ENCODE measurements at regions not wholly inside any gene's neighbourhood (a gene's known extent, or its start where the extent isn't known, plus 50 kb on each side); places are given as distances from the start of the nearest gene placed in this dataset.
"Not testable (repeated sequence)": the region's sequence is repeated elsewhere in the genome, so short reads cannot be mapped to it uniquely, and the experiment has no call there.

DNA sequence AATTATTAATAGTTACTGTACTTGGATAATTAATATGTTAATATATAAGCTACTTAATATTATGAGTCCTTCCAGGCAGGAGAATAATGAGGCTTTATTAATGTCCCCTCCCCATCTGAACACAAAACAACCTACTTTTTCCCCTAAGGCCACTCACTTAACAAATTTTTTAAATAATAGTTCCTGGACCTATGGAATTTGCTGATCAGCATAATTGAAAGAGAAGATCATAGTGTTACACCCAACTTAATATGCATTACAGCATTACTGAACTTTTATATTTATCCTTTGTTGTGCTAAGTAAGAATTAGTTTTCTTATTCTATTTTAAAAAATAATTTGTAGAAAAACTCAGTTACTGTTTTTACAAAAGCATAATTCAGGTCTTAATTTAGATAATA lies 1537.7 kb upstream of the GOT2 start:
- DNase-seq (ENCODE audit: low read depth in 2 of 2), result no peak

DNA sequence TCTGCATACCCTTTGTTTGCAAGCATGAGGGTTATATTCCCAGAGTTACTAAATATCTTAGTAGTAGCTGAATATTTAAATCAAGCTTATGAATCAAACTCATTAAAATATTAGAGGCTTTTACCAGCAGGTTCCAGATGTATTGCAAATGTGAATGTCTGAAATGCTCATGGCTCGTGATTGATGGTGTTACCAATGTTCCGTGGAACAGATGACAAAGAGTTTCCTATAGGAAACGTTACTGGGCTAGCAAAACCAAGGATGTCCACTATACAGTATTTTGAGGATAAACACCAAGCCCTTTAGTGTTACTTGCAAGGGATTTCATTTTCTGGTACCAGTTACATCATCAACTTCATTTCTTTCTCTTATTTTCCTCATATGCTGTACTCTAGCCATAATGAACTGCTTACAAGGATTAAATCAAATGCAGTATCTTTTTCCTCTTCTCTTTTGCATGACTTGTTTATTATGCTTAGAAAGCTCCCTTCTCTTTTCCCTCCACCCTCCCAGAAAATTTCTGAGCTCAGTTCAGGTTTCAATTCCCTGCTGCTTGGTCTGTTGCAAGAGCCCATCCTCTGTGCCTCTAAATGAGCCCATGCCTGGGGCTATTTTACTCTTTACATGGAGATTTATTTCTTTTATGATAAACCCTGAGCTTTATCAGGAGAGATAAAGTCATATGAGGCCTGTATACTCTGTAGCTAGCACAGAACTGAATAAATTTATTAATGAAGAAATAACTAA lies 1537.1 kb upstream of the GOT2 start:
- no peak for DNase-seq (ENCODE audit: low read depth in 2 of 2)

DNA sequence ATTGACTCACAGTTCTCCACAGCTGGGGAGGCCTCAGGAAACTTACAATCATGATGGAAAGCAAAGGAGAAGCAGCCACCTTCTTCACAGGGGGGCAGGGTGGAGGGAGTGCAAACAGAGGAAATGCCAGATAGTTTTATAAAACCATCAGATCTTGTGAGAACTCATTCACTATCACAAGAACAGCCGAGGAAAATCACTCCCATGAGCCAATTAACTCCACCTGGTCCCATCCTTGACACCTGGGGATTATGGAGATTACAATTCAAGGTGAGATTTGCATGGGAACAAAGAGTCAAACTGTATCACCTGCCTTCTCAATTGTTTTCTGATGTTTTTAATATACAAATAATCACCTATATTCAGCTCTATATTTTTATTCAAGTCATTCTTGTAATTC lies 1527.3 kb upstream of the GOT2 start:
- no peak for DNase-seq (ENCODE audit: low read depth in 2 of 2)

DNA sequence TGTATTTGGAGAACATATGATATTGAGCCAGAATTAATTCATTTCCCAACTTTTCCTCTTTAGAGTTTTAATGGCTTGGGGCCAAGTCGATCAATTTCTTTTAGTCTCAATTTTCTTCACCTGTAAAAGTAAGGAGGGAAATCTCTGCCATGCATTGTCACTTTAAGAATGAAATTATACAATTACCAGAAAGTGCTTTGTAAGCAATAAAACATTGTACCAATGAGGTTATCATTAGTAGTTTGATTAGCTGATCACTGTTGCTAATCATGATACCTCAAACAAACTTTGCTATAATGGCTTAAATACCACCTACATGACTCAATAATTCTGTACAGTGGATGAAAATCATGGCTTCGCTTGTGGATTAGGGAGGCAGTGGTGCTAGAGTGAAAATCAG lies 1525.8 kb upstream of the GOT2 start:
- no peak for DNase-seq (ENCODE audit: low read depth in 2 of 2)

DNA sequence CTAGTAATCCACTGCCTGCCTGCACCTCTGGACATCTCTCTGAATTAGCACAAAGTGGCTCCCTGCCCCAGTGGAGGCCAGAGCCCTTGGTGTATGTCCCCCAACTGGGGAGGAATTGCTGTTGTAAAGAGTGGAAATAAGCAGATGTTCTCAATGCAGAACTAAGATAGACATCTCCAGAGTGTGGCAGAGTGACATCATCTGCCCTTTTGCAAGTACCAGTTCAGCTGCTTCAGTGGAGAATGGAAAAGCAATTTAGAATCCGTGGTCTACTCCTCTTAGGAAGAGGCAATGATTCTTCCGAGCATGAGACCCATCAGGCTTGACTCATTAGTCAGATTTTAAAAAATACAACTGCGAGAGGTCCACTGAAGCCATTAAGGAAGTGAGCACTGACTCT lies 1512.0 kb upstream of the GOT2 start:
- DNase-seq (ENCODE audit: low read depth in 2 of 2), result no peak

DNA sequence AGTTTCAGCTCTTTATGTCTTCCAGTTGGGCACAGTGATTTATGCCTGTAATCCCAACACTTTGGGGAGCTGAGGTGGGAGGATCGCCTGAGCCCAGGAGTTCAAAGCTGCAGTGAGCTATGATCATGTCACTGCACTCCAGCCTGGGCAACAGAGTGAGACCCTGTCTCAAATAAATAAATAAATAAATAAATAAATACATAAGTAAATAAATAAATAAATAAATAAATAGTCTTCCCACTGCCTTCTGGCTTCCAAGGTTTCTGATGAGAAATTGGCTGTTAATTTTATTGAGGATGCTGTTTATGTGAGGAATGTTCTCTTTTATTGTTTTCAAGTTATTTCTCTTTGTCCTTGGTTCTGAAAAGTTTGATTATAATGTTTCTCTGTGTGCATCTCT lies 1507.6 kb upstream of the GOT2 start:
- DNase-seq (ENCODE audit: low read depth in 2 of 2), result no peak

DNA sequence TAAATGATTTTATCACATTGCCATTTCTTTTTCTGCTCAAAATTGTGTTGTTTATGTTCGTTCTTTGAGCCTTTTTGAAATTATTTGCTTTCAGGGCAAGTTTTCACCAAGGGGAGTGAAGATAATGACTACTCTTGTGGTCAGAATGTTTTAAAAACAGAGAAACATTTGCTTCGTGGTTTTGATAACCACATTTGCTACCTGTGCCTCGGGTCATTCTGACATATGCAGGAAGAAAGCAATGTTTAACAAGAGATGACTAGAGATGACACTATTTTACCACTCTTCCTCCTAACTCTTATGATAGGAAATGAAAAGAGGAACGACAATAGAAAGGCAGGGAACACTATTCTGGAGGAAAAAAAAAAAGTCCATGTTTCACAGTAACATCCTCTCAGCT lies 1496.5 kb upstream of the GOT2 start:
- DNase-seq (ENCODE audit: low read depth in 2 of 2), result no peak

DNA sequence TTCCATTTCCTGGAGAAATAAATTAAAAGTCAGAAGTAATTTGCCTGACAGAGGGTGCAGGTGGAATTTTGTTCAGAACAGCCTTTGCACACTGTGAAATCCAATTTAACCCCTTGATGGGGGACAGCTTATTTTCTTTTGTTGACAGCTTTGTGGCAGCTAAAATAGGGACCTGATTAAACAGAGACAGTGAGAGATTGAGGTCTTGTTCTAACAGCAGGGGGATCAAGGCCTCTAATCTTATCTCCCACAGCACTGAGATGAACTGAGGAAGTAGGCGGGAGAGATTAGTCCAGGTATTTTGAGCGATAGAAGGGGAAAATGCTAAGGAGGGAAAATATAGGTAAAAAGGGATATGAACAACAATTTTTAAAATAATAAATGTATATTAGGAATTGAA lies 1491.4 kb upstream of the GOT2 start:
- no peak for DNase-seq (ENCODE audit: low read depth in 2 of 2)

DNA sequence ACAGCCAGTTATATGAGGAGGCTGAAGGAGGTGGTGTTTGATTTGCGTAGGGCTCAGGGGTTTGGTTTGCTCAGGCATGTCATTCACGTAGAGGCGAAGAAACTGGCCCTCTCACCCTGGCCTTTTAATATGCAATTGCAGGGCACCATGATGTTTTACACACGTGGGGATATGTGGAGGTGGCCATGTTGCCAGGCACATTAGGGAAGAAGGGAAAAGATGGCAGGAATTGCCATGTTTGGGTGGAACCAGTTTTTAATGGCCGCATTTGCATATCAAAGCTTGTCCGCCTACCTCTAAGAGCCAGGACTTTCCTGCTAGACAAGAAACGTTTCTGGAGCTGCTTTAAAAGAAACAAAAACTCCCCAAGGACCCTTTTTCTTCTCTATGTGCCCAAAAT lies 1483.7 kb upstream of the GOT2 start:
- DNase-seq (ENCODE audit: low read depth in 2 of 2), result no peak

DNA sequence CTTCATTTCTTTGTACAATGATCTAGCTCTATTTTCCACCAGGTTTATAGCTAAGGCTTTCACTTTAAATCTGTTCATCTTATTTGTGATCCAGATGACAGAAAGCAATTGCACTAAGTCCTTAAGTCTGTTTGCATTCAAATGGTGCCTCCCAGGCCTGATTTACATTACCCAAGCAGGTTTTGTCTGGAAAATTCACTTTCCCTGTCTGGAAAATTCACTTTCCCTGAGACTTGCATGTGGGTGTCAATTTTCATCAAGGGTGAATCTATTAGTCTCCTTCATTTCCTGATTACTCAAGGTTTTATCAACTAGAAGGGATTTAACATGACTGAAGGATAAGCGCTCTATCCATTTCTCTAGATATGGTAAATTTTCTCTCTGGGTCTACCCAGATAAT lies 1480.2 kb upstream of the GOT2 start:
- DNase-seq (ENCODE audit: low read depth in 2 of 2), result no peak

DNA sequence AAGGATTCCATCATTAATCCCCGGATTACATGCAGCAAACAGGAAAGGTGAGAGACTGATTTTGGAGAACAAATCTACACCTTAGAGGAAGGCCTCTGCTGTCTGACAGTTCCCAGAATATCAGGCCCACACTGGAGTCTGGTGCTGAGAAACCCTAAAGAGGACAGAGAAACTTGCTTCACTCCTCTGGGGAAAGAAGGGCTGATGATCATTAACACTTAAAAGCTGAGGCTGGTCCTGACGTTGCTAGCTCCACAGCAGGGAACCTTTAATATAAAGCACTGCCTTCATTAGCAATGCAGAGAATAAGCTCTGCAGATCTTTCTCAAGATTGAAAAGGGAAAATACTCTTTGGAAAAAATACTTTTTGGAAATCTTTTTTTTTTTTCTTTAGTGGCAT lies 1472.4 kb upstream of the GOT2 start:
- DNase-seq (ENCODE audit: low read depth in 2 of 2), result no peak

DNA sequence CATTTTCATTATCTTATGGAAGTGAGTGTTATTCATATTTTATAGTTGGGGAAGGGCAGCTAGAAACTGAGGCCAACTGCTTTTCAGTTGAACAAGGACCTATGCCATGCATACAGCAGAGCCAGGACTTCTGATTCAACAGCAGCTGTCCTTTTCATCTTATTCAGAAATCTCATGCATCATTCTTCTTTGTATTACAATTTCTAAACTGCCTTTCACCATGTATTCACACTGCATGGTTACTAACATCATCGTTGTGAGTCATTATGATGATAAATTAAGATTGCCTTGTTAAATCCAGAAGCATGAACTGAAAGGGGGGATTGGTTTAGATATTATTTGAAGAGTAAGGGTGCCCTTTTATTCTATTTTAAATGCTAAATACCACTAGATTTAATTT lies 1470.1 kb upstream of the GOT2 start:
- DNase-seq (ENCODE audit: low read depth in 2 of 2), result no peak

DNA sequence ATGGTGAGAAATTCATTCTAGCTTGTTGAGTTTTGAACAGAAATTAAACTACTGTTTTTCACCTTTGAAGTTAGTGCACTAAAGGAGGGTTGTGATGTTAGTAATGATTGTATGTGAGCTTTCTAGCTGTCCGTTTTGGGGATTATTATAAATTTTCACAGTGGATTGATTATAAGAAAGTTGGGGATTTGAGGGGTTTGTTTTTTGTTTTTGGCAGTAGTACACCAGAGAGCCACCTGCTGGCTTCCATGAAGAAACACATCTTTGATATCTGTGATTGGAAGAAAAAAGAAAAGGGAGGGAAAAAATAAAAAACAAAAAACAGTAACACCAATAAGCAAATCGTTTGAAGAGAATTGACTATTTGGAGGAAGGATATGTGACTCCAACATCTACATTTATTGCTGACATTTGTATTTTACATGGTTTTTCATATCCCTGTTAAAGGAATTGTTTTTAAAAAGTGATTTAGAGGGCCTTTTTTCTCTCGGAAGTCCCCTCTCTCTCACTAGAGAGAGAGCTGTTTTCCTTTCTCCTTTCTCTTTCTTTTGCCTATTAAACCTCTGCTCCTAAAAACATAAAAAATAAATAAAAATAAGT lies 1469.5 kb upstream of the GOT2 start:
- DNase-seq (ENCODE audit: low read depth in 2 of 2), result no peak

DNA sequence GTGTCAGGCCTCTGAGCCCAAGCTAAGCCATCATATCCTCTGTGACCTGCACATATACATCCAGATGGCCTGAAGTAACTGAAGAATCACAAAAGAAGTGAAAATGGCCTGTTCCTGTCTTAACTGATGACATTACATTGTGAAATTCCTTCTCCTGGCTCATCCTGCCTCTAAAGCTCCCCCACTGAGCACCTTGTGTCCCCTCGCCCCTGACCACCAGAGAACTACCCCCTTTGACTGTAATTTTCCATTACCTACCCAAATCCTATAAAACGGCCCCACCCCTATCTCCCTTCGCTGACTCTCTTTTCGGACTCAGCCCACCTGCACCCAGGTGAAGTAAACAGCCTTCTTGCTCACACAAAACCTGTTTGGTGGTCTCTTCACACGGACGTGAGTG lies 1466.6 kb upstream of the GOT2 start:
- not testable (repeated sequence) for DNase-seq (ENCODE audit: low read depth in 2 of 2)

DNA sequence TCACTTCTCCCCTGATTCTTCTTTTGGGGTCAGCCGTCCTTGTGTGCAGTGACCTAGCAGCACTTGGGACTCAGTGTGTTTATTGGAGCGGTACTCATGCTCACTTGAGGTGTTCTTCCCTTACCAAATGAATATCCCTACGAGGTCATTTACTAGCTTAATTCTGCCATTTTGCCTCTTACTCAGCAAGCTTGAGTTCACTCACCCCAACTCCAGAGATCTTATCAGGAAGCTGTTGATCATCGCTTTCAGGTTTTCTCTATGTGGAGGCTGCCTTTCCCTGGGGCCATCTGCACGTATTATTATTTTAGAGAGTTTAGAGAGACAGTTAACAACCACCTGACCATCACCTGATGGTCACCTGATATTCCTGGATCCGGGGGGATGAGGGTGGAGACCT lies 1466.0 kb upstream of the GOT2 start:
- no peak for DNase-seq (ENCODE audit: low read depth in 2 of 2)

DNA sequence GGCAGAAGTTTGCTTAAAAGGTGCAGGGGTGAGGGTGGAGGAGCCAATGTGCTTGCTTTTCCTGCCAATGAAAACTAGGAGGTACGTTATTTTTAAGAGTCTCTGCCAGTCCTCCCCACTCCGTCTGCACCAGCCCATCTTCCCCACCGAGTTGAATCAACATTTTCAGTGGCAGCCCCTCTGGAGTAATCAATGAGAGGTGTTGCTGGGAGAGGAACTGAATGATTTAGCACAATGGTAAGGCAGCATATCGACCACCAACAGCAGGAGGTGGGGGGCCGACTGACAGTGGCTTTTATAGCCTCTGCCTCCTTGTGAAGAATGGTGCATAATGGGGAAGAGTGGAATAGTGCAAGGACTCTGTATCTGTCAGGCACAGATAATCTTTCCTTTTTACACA lies 1465.0 kb upstream of the GOT2 start:
- no peak for DNase-seq (ENCODE audit: low read depth in 2 of 2)

DNA sequence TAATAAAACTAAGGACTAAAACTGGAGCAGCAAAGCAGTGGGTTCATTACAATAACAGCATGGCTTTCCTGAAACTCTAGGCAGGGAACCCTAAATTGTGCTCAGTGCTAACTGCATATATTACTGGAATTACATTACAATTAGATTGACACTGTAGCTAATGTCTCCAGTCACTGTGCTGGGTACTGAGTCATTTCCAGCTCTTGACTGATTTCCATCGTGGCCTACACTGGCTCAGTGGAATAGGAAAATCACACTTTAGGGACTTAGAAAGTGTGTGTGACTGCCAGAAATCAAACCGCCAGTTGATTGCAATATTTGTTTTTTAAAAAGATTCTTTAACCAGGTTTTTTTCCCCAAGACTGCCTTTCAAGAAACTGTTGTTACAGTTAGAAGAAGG lies 1447.4 kb upstream of the GOT2 start:
- no peak for DNase-seq (ENCODE audit: low read depth in 2 of 2)

DNA sequence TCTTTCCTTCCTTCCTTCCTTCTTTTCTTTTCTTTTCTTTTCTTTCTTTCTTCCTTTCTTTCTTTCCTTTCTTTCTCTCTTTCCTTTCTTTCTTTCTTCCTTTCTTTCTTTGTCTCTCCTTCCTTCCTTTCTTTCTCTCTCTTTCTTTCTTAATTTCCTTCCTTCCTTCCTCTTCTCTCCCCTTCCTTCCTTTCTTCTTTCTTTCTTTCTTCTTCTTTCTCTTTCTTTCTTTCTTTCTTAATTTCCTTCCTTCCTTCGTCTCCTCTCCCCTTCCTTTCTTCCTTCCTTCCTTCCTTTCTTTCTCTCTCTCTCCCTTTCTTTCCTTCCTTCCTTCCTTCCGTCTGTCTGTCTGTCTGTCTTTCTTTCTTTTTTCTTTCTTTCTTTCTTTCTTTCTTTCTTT lies 1446.5 kb upstream of the GOT2 start:
- DNase-seq (ENCODE audit: low read depth in 2 of 2), result no peak

DNA sequence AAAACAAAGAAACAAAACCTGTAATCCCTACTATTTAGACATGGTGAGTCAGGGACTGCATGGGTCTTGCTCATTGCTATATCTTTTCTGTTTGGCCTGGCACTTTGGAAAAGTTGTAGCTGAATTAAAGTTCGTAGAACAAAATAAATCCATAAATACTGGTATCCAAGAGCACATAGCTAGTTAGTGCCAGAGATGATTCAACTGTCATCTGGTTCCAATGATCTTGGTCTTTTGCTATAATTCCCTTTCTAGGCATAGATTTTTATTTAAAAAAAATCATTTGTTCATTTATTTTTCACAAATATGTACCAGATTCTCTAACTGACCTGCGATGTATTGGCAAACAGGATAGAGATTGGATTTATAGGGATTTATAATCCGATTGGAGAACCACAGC lies 1436.1 kb upstream of the GOT2 start:
- DNase-seq (ENCODE audit: low read depth in 2 of 2), result no peak

DNA sequence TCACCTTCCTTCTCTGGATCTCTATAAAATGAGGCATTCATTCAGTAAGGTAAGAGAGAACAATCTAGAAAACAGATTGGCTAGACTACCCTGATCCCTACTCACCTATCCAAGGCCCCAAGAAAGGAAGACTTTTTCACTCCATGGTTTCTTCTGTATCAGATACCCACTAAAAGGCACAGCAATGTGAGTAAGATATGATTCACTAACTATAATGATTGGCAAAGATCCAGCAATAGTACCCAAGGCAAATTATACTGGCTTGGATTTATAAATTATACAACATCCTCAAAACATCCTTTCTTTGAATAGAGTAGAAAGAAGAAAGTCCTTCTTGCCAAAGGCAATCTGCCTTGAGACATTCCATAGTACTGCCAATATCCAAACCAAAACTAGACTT lies 1432.0 kb upstream of the GOT2 start:
- no peak for DNase-seq (ENCODE audit: low read depth in 2 of 2)

DNA sequence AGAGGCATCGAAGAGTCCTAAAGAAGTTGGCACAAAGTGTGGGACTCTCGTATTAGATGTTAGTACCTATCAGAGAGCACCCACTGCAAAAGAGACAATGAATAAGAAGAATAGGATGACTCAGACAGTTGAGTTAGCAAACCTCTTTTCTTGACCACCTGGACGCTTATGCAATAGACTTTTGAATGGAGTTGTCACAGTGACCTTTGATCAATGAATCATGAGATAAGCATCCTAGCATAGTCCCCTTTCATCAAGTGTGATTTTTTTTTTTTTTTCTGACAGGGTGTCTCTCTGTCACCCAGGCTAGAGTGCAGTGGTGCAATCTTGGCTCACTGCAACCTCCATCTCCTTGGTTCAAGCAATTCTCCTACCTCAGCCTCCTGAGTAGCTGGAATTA lies 1417.9 kb upstream of the GOT2 start:
- no peak for DNase-seq (ENCODE audit: low read depth in 2 of 2)

DNA sequence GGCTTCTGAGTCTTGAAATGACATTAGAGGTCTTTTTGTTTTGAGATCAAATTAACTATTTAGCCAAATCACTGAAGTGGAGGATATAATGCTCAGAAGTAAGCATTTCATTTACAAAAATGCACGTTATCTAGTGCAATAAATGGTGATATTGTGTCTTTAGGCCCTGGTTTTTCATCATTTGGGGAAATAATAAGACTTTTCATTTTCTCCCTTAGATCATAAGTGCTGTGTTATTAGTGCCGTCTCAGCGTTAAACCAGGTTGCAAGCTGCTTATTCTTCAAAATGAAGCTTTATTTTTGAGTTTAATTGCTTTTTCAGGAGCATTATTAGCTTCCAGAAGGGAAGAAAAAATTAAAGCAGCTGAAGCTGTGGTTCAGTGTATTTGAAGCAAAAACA lies 1416.8 kb upstream of the GOT2 start:
- DNase-seq (ENCODE audit: low read depth in 2 of 2), result no peak

DNA sequence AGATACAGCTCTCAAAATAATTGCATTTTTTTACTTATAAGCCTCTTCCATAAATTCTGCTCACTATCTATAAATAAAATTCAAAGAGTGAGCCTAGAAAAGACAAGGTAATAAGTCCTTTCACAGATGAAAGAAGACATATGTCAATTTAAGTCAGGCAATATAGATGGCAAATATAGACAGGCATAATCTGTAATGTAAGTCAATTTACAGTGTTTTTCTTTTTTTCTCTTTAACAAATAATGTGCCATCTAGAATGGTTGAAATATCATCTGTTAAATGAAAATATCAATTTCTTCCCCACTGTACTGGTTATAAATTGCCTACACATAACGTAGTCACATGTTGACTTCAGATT lies 1409.2 kb upstream of the GOT2 start:
- no peak for DNase-seq (ENCODE audit: low read depth in 2 of 2)
